Nephron (organoid): ENCODE measurements at regions not wholly inside any gene's neighbourhood (a gene's known extent, or its start where the extent isn't known, plus 50 kb on each side); places are given as distances from the start of the nearest gene placed in this dataset.

ENCODE experiments used
- H3K27ac Mint-ChIP-seq, 3 experiments: 2 replicates each; pipeline ENCODE4 v1.8.0; 2020; ENCODE audit warnings: mixed read lengths in 3 of 3, mild to moderate bottlenecking in 2 of 3, moderate library complexity in 1 of 3
- H3K27me3 Mint-ChIP-seq: 2 replicates; pipeline ENCODE4 v1.8.0; 2021; ENCODE audit warnings: low read depth, mild to moderate bottlenecking, moderate library complexity, mixed read lengths
- H3K36me3 Mint-ChIP-seq: 2 replicates; pipeline ENCODE4 v1.8.0; 2020; ENCODE audit warnings: low read depth, mixed read lengths
- H3K4me1 Mint-ChIP-seq: 2 replicates; pipeline ENCODE4 v1.8.0; 2020; ENCODE audit warnings: mixed read lengths
- H3K4me3 Mint-ChIP-seq, 3 experiments: 2 replicates each; pipeline ENCODE4 v1.8.0; 2020; ENCODE audit warnings: mild to moderate bottlenecking in 3 of 3, mixed read lengths in 3 of 3, moderate library complexity in 2 of 3
- H3K9me3 Mint-ChIP-seq: 2 replicates; pipeline ENCODE4 v1.8.0; 2020; ENCODE audit warnings: mixed read lengths
- TF ChIP-seq, protein P1 (sequence below), 3 experiments: fragments of 200-600 bp; sonication (generic); IDR thresholded peaks; one replicate each; pipeline ENCODE4 v1.5.0; 2021; ENCODE audit warnings: antibody characterized with exemption in 3 of 3; ENCODE audit not compliant: unreplicated experiment in 3 of 3

DNA sequence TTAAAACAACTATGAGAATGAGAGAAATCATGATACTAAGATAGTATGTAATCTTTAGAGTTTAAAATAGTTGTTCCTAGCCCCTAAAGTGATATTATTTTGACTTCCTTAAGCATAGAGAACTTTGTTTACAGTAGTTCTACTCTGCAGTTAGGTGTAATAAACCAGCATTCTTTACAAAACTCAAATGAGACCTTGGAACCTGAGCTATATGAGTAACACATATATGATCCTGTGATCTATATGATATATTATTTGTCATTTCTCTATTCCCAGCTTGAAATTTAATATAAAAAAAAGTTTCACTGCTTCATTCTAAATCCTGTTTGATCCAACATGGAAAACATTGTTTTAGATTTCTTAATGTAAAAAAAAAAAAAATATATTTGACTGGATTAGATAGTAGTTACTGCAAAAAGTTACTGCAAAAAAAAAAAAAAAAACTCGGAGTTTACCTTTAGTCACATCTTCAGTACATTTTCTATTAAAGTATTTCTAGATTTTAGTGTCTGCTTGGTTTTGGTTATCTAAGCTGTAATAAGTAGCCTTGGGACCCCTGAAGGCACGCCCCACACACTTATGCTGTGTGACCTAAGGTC lies 463.8 kb downstream of the USP25 start:
- H3K36me3 Mint-ChIP-seq: peaks cover 17% of the 10 kb centered on the region
- TF ChIP-seq, protein P1, sequence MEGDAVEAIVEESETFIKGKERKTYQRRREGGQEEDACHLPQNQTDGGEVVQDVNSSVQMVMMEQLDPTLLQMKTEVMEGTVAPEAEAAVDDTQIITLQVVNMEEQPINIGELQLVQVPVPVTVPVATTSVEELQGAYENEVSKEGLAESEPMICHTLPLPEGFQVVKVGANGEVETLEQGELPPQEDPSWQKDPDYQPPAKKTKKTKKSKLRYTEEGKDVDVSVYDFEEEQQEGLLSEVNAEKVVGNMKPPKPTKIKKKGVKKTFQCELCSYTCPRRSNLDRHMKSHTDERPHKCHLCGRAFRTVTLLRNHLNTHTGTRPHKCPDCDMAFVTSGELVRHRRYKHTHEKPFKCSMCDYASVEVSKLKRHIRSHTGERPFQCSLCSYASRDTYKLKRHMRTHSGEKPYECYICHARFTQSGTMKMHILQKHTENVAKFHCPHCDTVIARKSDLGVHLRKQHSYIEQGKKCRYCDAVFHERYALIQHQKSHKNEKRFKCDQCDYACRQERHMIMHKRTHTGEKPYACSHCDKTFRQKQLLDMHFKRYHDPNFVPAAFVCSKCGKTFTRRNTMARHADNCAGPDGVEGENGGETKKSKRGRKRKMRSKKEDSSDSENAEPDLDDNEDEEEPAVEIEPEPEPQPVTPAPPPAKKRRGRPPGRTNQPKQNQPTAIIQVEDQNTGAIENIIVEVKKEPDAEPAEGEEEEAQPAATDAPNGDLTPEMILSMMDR (IDR thresholded peaks at IDR 0.05; ENCODE audit: unreplicated experiment in 3 of 3): no peak
- H3K27ac Mint-ChIP-seq: peak overlapping the region; percentile 99 to 100 (median 100)
- H3K27me3 Mint-ChIP-seq: no peaks in the 10 kb centered on the region
- H3K9me3 Mint-ChIP-seq: peaks cover 13% of the 10 kb centered on the region
- H3K4me3 Mint-ChIP-seq: peak overlapping the region; percentile 89 to 93 (median 91)
- peaks cover 32% of the 10 kb centered on the region for H3K4me1 Mint-ChIP-seq

DNA sequence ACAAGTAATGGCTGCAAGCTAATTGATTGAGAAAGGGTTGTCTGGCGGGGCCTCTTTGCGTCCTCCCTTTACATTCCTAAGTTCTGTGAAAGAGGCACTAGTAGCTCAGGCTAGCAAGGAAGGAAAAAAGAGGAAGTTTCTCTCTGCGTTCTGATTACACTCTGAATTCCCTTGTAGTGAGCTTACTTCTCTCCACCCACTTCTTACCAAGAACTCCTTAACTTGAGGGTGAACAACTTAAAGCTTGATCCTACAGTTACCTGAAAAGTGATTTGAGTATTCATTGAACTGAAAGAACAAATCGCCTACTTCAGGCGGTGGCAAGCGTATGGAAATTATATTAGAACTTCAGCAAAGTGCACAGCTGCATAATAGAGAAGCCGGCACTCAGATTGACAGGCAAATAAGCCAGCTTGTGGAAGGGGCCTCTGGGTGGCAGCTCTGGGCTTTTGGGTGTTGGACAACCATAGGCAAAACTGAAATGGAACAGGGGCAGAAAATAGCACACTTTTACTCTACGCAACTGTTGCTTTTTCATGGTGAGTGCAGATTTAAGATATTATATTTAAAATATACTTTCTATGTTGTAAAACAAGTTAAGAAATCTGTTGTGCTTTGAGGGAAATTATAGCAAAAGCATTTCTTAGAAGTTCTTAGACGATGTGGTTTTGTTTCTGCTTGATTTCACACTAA lies 464.5 kb downstream of the USP25 start:
- H3K4me3 Mint-ChIP-seq: peak overlapping the region; percentile 89 to 93 (median 91)
- TF ChIP-seq, protein P1 (IDR thresholded peaks at IDR 0.05; ENCODE audit: unreplicated experiment in 3 of 3): peak in 1 of 3 experiments; percentile 28
- H3K9me3 Mint-ChIP-seq: peaks cover 17% of the 10 kb centered on the region
- H3K27ac Mint-ChIP-seq: peak overlapping the region; percentile 99 to 100 (median 100)
- peaks cover 28% of the 10 kb centered on the region for H3K4me1 Mint-ChIP-seq
- no peaks in the 10 kb centered on the region for H3K27me3 Mint-ChIP-seq
- peaks cover 23% of the 10 kb centered on the region for H3K36me3 Mint-ChIP-seq

DNA sequence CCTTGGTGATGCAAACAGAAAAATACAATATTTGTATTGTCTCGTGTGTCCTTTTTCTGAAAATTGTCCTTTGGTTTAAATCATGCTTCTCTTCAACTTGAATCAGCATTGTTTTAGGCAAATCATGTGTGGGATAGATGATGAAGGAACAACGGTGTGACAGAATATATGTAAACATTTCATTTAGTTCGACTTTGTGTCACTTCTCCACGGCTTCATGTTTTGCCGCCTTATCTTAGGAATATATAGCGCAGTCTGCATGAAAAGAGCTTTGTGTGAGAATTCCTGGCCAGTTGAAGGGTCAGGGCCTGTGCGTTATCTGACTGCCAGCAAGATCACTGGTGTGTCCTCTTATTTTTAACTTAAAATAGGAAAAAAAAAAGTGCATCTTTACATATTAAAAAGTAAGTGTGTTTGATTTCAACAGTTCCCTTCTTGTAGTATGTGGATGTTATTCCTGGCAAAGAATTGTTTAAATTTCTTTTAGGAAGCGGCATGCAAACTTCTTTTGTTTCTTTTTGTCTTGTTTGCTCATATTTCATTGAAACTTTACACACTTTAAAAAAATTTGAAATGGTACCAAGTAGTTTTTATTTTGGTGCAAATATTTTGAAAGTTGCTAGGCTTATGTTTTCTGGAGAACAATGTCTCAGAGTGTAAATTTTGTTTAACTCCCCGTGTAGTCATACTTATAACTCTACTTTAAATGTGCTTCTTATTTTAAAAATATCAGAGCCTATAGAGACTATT lies 465.2 kb downstream of the USP25 start:
- peaks cover 28% of the 10 kb centered on the region for H3K4me1 Mint-ChIP-seq
- peaks cover 31% of the 10 kb centered on the region for H3K36me3 Mint-ChIP-seq
- peak overlapping the region; percentile 99 to 100 (median 100) for H3K27ac Mint-ChIP-seq
- no peaks in the 10 kb centered on the region for H3K27me3 Mint-ChIP-seq
- TF ChIP-seq, protein P1 (IDR thresholded peaks at IDR 0.05; ENCODE audit: unreplicated experiment in 3 of 3): no peak
- peak overlapping the region; percentile 89 to 93 (median 91) for H3K4me3 Mint-ChIP-seq
- peaks cover 25% of the 10 kb centered on the region for H3K9me3 Mint-ChIP-seq

DNA sequence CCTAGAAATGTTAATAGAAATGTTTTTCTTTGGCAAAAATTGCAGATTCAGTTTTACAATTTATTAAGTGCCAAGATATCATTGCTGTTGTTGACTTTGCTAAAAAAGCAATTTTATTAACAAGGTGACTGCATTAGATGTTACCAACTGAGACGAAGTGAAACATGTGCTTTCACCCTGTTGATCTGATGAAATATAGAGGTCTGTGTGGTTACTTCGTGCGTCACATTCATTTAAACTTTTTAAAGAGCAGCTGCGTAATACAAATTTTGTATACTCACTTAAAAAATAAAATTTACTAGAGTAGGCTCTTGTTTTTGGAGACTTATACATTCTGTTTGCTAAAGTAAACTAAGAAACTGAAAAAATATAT lies 465.7 kb downstream of the USP25 start:
- peaks cover 28% of the 10 kb centered on the region for H3K9me3 Mint-ChIP-seq
- peaks cover 28% of the 10 kb centered on the region for H3K4me1 Mint-ChIP-seq
- peak overlapping the region; percentile 99 to 100 (median 100) for H3K27ac Mint-ChIP-seq
- TF ChIP-seq, protein P1 (IDR thresholded peaks at IDR 0.05; ENCODE audit: unreplicated experiment in 3 of 3): no peak
- H3K27me3 Mint-ChIP-seq: no peaks in the 10 kb centered on the region
- peaks cover 35% of the 10 kb centered on the region for H3K36me3 Mint-ChIP-seq
- peak overlapping the region; percentile 89 to 93 (median 91) for H3K4me3 Mint-ChIP-seq

DNA sequence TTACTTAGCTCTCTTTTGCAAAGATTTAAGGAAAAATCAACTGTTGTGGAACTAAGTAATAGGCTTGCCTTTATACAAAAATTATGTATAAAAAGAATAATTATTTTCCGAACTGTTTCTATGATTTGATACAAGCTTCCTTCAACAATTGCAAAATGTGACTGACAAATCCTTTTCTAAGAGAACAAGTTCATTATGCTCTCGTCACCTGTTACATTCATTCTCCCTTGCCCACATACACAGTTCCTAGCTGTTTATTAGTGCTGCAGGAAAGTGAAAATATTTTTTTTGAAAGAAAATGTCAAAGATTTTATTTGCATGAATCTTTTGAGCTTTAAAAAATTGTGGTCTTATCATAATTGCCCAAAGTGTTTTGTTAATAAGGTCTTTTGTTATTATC lies 466.2 kb downstream of the USP25 start:
- no peaks in the 10 kb centered on the region for H3K27me3 Mint-ChIP-seq
- peaks cover 28% of the 10 kb centered on the region for H3K9me3 Mint-ChIP-seq
- peak overlapping the region; percentile 99 to 100 (median 100) for H3K27ac Mint-ChIP-seq
- H3K4me1 Mint-ChIP-seq: peaks cover 24% of the 10 kb centered on the region
- H3K4me3 Mint-ChIP-seq: peak overlapping the region; percentile 89 to 93 (median 91)
- TF ChIP-seq, protein P1 (IDR thresholded peaks at IDR 0.05; ENCODE audit: unreplicated experiment in 3 of 3): no peak
- H3K36me3 Mint-ChIP-seq: peaks cover 35% of the 10 kb centered on the region
